ENCODE measurements at regions not wholly inside any gene's neighbourhood (a gene's known extent, or its start where the extent isn't known, plus 50 kb on each side); places are given as distances from the start of the nearest gene placed in this dataset.

GRCh38 chr5:43854697-43855292, 251.8 kb downstream of the NNT start:
- no TSS peak for BruUV-seq (replicated peaks)
- POLR2A ChIA-PET, result no interaction called here
- in situ Hi-C loops (cut with HindIII; ENCODE audit: low pct_unique_long_range_greater_than_20kb, low sequenced_read_pairs) (no loop called here), intact Hi-C loops (cut with micrococcal nuclease; ENCODE audit: unreplicated experiment) (no loop called here)
- Histone ChIP-seq H3K9me3 (ENCODE audit: control insufficient read depth, insufficient read depth, low read depth, low read length) (no peaks in the 10 kb centered on the region), H3K27me3 (ENCODE audit: control insufficient read depth, insufficient read depth, low read length) (no peaks in the 10 kb centered on the region), H3K4me1 (ENCODE audit: control insufficient read depth, insufficient read depth, low read length) (no peaks in the 10 kb centered on the region), H3K27ac (ENCODE audit: low read length) (no peak overlapping the region), H3K36me3 (ENCODE audit: control insufficient read depth, insufficient read depth, low read length) (no peaks in the 10 kb centered on the region), H3K4me3 (ENCODE audit: low read depth in 2 of 2, low read length in 2 of 2) (no peak overlapping the region)
- DNase-seq (ENCODE audit: low read depth, low spot score), result no peak
- no peak for TF ChIP-seq POLR2AphosphoS5 (IDR thresholded peaks at IDR 0.05; ENCODE audit: low read depth, low read length)
- TF ChIP-seq CTCF (IDR thresholded peaks at IDR 0.05), result no peak
- TF ChIP-seq SIN3A (IDR thresholded peaks at IDR 0.05; ENCODE audit: borderline replicate concordance, insufficient read depth, low read depth, low read length), result no peak
- TF ChIP-seq REST (IDR thresholded peaks at IDR 0.05; ENCODE audit: insufficient read depth in 1 of 2, low read depth in 2 of 2, low read length in 1 of 2), result no peak
- no peak for TF ChIP-seq TCF7L2 (IDR thresholded peaks at IDR 0.05; ENCODE audit: low read depth, low read length)
- CTCF ChIA-PET, result no interaction called here
- ATAC-seq, result no peak

GRCh38 chr5:43852279-43852678, 249.3 kb downstream of the NNT start:
- intact Hi-C loops (cut with micrococcal nuclease; ENCODE audit: unreplicated experiment) (no loop called here), in situ Hi-C loops (cut with HindIII; ENCODE audit: low pct_unique_long_range_greater_than_20kb, low sequenced_read_pairs) (no loop called here)
- Histone ChIP-seq H3K27ac (ENCODE audit: low read length) (no peak overlapping the region), H3K27me3 (ENCODE audit: control insufficient read depth, insufficient read depth, low read length) (no peaks in the 10 kb centered on the region), H3K9me3 (ENCODE audit: control insufficient read depth, insufficient read depth, low read depth, low read length) (no peaks in the 10 kb centered on the region), H3K4me3 (ENCODE audit: low read depth in 2 of 2, low read length in 2 of 2) (no peak overlapping the region), H3K36me3 (ENCODE audit: control insufficient read depth, insufficient read depth, low read length) (no peaks in the 10 kb centered on the region), H3K4me1 (ENCODE audit: control insufficient read depth, insufficient read depth, low read length) (no peaks in the 10 kb centered on the region)
- BruUV-seq (replicated peaks), result no TSS peak
- no peak for TF ChIP-seq POLR2AphosphoS5 (IDR thresholded peaks at IDR 0.05; ENCODE audit: low read depth, low read length)
- no peak for TF ChIP-seq REST (IDR thresholded peaks at IDR 0.05; ENCODE audit: insufficient read depth in 1 of 2, low read depth in 2 of 2, low read length in 1 of 2)
- TF ChIP-seq CTCF (IDR thresholded peaks at IDR 0.05), result no peak
- no peak for TF ChIP-seq TCF7L2 (IDR thresholded peaks at IDR 0.05; ENCODE audit: low read depth, low read length)
- TF ChIP-seq SIN3A (IDR thresholded peaks at IDR 0.05; ENCODE audit: borderline replicate concordance, insufficient read depth, low read depth, low read length), result no peak
- CTCF ChIA-PET, result no interaction called here
- DNase-seq (ENCODE audit: low read depth, low spot score) (no peak), ATAC-seq (no peak)
- POLR2A ChIA-PET, result no interaction called here
